ENCODE measurements at regions not wholly inside any gene's neighbourhood (a gene's known extent, or its start where the extent isn't known, plus 50 kb on each side); places are given as distances from the start of the nearest gene placed in this dataset.

- no peak for DNase-seq (ENCODE audit: low read depth)
- TF ChIP-seq, protein P1, sequence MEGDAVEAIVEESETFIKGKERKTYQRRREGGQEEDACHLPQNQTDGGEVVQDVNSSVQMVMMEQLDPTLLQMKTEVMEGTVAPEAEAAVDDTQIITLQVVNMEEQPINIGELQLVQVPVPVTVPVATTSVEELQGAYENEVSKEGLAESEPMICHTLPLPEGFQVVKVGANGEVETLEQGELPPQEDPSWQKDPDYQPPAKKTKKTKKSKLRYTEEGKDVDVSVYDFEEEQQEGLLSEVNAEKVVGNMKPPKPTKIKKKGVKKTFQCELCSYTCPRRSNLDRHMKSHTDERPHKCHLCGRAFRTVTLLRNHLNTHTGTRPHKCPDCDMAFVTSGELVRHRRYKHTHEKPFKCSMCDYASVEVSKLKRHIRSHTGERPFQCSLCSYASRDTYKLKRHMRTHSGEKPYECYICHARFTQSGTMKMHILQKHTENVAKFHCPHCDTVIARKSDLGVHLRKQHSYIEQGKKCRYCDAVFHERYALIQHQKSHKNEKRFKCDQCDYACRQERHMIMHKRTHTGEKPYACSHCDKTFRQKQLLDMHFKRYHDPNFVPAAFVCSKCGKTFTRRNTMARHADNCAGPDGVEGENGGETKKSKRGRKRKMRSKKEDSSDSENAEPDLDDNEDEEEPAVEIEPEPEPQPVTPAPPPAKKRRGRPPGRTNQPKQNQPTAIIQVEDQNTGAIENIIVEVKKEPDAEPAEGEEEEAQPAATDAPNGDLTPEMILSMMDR (IDR thresholded peaks at IDR 0.05; ENCODE audit: control insufficient read depth, insufficient read depth, low read depth, low read length, missing control alignments), result no peak
- H3K4me3 ChIP-seq (ENCODE audit: control insufficient read depth, low read depth, low read length), result no peak overlapping the region
These were observed 147.5 kb downstream of the BMP2 start for GRCh38 chr20:6914986-6915385.

- no peak for DNase-seq (ENCODE audit: low read depth)
- TF ChIP-seq, protein P1 (IDR thresholded peaks at IDR 0.05; ENCODE audit: control insufficient read depth, insufficient read depth, low read depth, low read length, missing control alignments), result no peak
- no peak overlapping the region for H3K4me3 ChIP-seq (ENCODE audit: control insufficient read depth, low read depth, low read length)
These were observed 149.5 kb downstream of the BMP2 start for GRCh38 chr20:6916938-6917337.

DNA sequence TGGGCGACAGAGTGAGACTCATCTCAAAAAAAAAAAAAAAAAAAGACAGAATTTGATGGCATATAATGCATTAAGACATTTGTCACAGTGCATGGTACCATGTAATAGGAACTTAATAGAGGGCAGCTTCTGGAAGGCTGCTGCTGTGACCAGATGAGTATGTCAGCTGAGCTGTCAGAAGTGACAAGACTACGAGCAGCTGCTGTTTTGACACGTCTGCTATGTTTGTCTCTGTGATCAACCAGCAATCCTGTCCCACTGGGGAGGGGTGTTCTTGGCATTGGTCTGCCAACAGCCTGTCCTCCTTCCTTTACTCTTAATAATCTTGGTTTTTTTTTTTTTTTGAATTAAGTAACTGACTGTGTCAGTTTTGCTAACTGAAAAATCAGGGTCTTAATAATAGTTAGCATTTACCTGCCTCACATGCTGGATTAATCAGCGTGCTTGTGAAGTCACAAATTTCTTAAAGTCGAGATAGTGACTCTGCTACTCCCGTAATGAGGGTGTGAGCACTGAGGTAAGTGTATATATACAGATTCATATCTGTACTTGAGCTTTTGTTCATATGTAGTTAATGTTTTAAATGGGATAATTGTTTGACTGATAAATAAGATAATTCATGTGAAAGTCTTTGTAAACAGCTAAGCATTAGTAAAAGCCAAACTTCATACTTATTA lies 152.4 kb downstream of the BMP2 start:
- TF ChIP-seq, protein P1 (IDR thresholded peaks at IDR 0.05; ENCODE audit: control insufficient read depth, insufficient read depth, low read depth, low read length, missing control alignments), result no peak
- no peak for DNase-seq (ENCODE audit: low read depth)
- H3K4me3 ChIP-seq (ENCODE audit: control insufficient read depth, low read depth, low read length), result no peak overlapping the region

DNA sequence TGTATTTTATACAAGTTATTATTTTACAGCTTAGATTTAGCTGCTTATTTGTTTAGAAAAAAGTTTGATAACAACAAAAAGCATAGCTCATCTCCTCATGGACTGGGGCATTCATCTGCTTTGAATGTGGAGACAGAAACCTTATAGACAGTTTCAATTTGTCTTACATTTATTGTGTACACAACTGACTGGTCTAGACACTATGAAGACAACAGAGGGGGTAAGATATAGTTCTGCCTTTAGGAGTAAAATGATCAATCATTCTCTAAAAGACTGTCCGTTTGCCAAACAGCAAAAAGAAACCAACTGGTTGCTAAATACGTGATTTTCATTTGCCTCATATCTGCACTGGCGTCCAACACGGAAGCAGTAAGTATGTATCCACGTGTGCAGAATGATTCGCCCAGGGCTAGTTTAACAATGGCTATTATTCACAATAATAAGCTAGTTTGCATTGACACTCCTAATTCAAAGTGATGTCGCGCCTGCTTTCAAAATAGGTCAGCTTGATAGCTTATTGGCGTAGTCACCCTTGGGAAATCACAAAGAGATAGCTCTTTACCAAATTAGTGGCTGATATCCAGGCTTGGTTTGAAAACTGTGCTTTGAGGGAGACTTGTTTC lies 153.6 kb downstream of the BMP2 start:
- TF ChIP-seq, protein P1 (IDR thresholded peaks at IDR 0.05; ENCODE audit: control insufficient read depth, insufficient read depth, low read depth, low read length, missing control alignments), result no peak
- DNase-seq (ENCODE audit: low read depth), result no peak
- no peak overlapping the region for H3K4me3 ChIP-seq (ENCODE audit: control insufficient read depth, low read depth, low read length)

DNA sequence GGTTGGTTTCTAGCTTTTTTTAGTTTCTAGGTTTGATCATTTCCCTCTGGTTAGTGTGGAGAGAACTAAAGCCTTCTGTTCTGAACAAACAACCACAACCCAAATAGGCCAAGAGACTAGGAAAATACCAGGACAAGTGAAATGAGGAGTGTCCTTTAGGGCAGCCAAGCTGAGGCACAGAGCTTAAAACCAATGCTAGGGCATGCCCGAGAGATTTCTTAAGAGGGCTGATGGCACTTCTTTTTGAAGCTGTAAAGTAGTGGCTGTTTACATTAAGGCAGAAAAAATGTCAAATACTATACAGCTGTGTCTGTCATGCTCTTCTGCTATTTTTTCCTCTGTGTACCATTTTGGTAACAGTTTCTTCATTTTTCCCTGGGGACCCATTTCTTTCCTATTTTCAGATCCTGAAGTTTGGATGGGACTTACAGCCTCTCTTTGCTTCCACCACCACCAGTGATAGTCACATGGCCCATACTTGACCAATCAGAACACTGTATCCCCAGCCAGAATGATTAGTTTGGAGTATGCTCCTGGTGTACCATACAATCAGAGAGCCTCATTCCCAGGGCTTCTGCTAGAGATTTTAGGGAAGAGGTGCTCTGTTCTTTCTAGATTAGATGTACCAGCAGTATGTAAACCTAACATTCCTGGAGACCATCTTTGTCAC lies 154.4 kb downstream of the BMP2 start:
- TF ChIP-seq, protein P1 (IDR thresholded peaks at IDR 0.05; ENCODE audit: control insufficient read depth, insufficient read depth, low read depth, low read length, missing control alignments), result no peak

GRCh38 chr20:6924681-6925080 lies 157.2 kb downstream of the BMP2 start:
- no peak for DNase-seq (ENCODE audit: low read depth)
- no peak overlapping the region for H3K4me3 ChIP-seq (ENCODE audit: control insufficient read depth, low read depth, low read length)
- TF ChIP-seq, protein P1 (IDR thresholded peaks at IDR 0.05; ENCODE audit: control insufficient read depth, insufficient read depth, low read depth, low read length, missing control alignments), result no peak

More for the DNA sequence above, 154.4 kb downstream of the BMP2 start:
- H3K4me3 ChIP-seq (ENCODE audit: control insufficient read depth, low read depth, low read length), result no peak overlapping the region
- no peak for DNase-seq (ENCODE audit: low read depth)

Measured in AG09309 (cell line).